HCT116 (cell line): ENCODE measurements at regions not wholly inside any gene's neighbourhood (a gene's known extent, or its start where the extent isn't known, plus 50 kb on each side); places are given as distances from the start of the nearest gene placed in this dataset.

Experiments
- ATAC-seq: fragments of 200-7000 bp; cut with Tn5 transposase; 2 replicates; pipeline ENCODE4 v1.9.1; 2020; ENCODE audit warnings: mild to moderate bottlenecking, moderate library complexity
- BruUV-seq: library from RNA; stranded (reverse); fragments of 400-500 nt; replicated peaks from 2 replicates; lab custom pipeline; 2021; lab: Mats Ljungman, UMichigan
- CTCF ChIA-PET: fragments of 300-600 bp; sonication (Branson Sonifier 250); formaldehyde crosslinking; loops from one replicate; lab custom pipeline; 2021; ENCODE audit warnings: antibody characterized with exemption; lab: Charles Lee
- POLR2A ChIA-PET: fragments of 300-600, 350-600 bp; sonication (Branson Sonifier 250); formaldehyde crosslinking; loops from one replicate; lab custom pipeline; 2021; ENCODE audit warnings: antibody characterized with exemption; lab: Charles Lee
- RAD21 ChIA-PET, 2 experiments: fragments of 300-600 bp; sonication (Branson Sonifier 250); formaldehyde crosslinking; loops; one replicate each; lab custom pipeline; 2023; ENCODE audit warnings: low total read pairs in 2 of 2; ENCODE audit not compliant: uncharacterized antibody in 2 of 2, unreplicated experiment in 2 of 2, low non-redundant PET in 1 of 2; lab: Charles Lee
- DNase-seq: peaks from one replicate; pipeline ENCODE4 v3.0.0-alpha.2; 2010; ENCODE audit warnings: low read depth, low spot score
- H2AFZ ChIP-seq: fragments of 200-600 bp; shearing (Covaris generic), sonication (generic); 2 replicates; pipeline ENCODE4 v1.6.1; 2017; ENCODE audit warnings: low read depth, mixed run types, mixed read lengths, antibody characterized with exemption, low read length; ENCODE audit not compliant: poor library complexity, severe bottlenecking
- H3K27ac ChIP-seq: 2 replicates; pipeline ENCODE4 v1.5.1; 2012; ENCODE audit warnings: low read depth, low read length
- H3K27me3 ChIP-seq: fragments of 200-600 bp; sonication (generic); 2 replicates; pipeline ENCODE4 v1.6.1; 2016; ENCODE audit warnings: mixed run types, low read length, mixed read lengths; ENCODE audit not compliant: insufficient read depth
- H3K36me3 ChIP-seq, 2 experiments: fragments of 200-500 bp in 1 of 2; fragments of 200-600 bp in 1 of 2; sonication (Bioruptor generic) in 1 of 2; sonication (generic) in 1 of 2; 2 replicates each; pipeline versions ENCODE4 v1.5.1 to v1.6.1; 2014 to 2016; ENCODE audit warnings: low read length in 2 of 2, inconsistent platforms in 1 of 2, mixed read lengths in 1 of 2, mixed run types in 1 of 2; ENCODE audit not compliant: insufficient read depth in 2 of 2, control insufficient read depth in 1 of 2
- H3K4me1 ChIP-seq, 2 experiments: fragments of 200-600 bp in 1 of 2; sonication (generic) in 1 of 2; 2 replicates each; pipeline versions ENCODE4 v1.5.1 to v1.6.1; 2012 to 2017; ENCODE audit warnings: low read length in 2 of 2, inconsistent platforms in 1 of 2, mild to moderate bottlenecking in 1 of 2, mixed read lengths in 1 of 2, mixed run types in 1 of 2, moderate library complexity in 1 of 2; ENCODE audit not compliant: insufficient read depth in 2 of 2, control insufficient read depth in 1 of 2
- H3K4me2 ChIP-seq: fragments of 200-600 bp; sonication (generic); 2 replicates; pipeline ENCODE4 v1.6.1; 2017; ENCODE audit warnings: mixed run types, low read length, mixed read lengths
- H3K4me3 ChIP-seq, 2 experiments: fragments of 200-600 bp in 1 of 2; sonication (generic) in 1 of 2; replicated peaks in 1 of 2; 2 replicates each; pipeline ENCODE4 v1.5.1; 2011 to 2016; ENCODE audit warnings: low read length in 2 of 2, control low read depth in 1 of 2, low read depth in 1 of 2, mild to moderate bottlenecking in 1 of 2, mixed read lengths in 1 of 2, mixed run types in 1 of 2
- H3K79me2 ChIP-seq: fragments of 200-600 bp; sonication (generic); 2 replicates; pipeline ENCODE4 v1.6.1; 2017; ENCODE audit warnings: mild to moderate bottlenecking, mixed run types, low read length, moderate library complexity, mixed read lengths; ENCODE audit not compliant: insufficient read depth
- H3K9ac ChIP-seq: fragments of 200-600 bp; sonication (generic); 2 replicates; pipeline ENCODE4 v1.6.1; 2016; ENCODE audit warnings: low read length, mixed read lengths
- H3K9me2 ChIP-seq: fragments of 200-600 bp; sonication (generic), shearing (Covaris generic); 2 replicates; pipeline ENCODE4 v1.6.1; 2017; ENCODE audit warnings: mixed run types, mild to moderate bottlenecking, moderate library complexity; ENCODE audit not compliant: insufficient read depth
- H3K9me3 ChIP-seq, 2 experiments: fragments of 200-500 bp in 1 of 2; fragments of 200-600 bp in 1 of 2; sonication (Bioruptor generic) in 1 of 2; sonication (generic) in 1 of 2; 2 replicates each; pipeline ENCODE4 v1.6.1; 2014 to 2017; ENCODE audit warnings: low read length in 2 of 2, mixed read lengths in 2 of 2, inconsistent platforms in 1 of 2, low read depth in 1 of 2, mild to moderate bottlenecking in 1 of 2, mixed run types in 1 of 2, moderate library complexity in 1 of 2; ENCODE audit not compliant: control insufficient read depth in 1 of 2, insufficient read depth in 1 of 2
- H4K20me1 ChIP-seq: fragments of 200-600 bp; sonication (generic), shearing (Covaris generic); 2 replicates; pipeline ENCODE4 v1.6.1; 2017; ENCODE audit warnings: mixed run types, mild to moderate bottlenecking, moderate library complexity; ENCODE audit not compliant: insufficient read depth
- CBX3 ChIP-seq: IDR thresholded peaks from 2 replicates; pipeline ENCODE4 v1.6.1; 2012; ENCODE audit warnings: low read depth
- FOSL1 ChIP-seq: IDR thresholded peaks from 2 replicates; pipeline ENCODE4 v1.6.1; 2012; ENCODE audit warnings: low read depth
- JUND ChIP-seq: IDR thresholded peaks from 2 replicates; pipeline ENCODE4 v1.6.1; 2012
- POLR2A ChIP-seq: IDR thresholded peaks from 2 replicates; pipeline ENCODE4 v1.7.0; 2011; ENCODE audit warnings: borderline replicate concordance; ENCODE audit not compliant: insufficient read depth, insufficient read length; ENCODE audit errors: extremely low read depth
- POLR2AphosphoS5 ChIP-seq: IDR thresholded peaks from 2 replicates; pipeline ENCODE4 v1.6.1; 2011; ENCODE audit warnings: mild to moderate bottlenecking, low read depth, low read length, moderate library complexity
- RAD21 ChIP-seq: IDR thresholded peaks from 2 replicates; pipeline ENCODE4 v1.6.1; 2012; ENCODE audit warnings: low read depth, mild to moderate bottlenecking
- SIN3A ChIP-seq: IDR thresholded peaks from 2 replicates; pipeline ENCODE4 v1.6.1; 2012; ENCODE audit warnings: low read depth
- SP1 ChIP-seq: IDR thresholded peaks from 2 replicates; pipeline ENCODE4 v1.6.1; 2012; ENCODE audit warnings: low read depth
- SRF ChIP-seq: IDR thresholded peaks from 2 replicates; pipeline ENCODE4 v1.6.1; 2012; ENCODE audit warnings: low read depth
- TCF7L2 ChIP-seq: IDR thresholded peaks from 2 replicates; pipeline ENCODE4 v1.7.0; 2011; ENCODE audit warnings: borderline replicate concordance, inconsistent platforms; ENCODE audit not compliant: insufficient read depth, insufficient read length; ENCODE audit errors: extremely low read depth
- ZFX ChIP-seq: fragments of 450-650 bp; IDR thresholded peaks from 2 replicates; pipeline ENCODE4 v1.6.1; 2017
- intact Hi-C: fragments of 100-400 bp; cut with micrococcal nuclease; formaldehyde crosslinking; loops from 2 replicates; pipeline ENCODE4 v1.10.0; 2022
- TF ChIP-seq, protein P1 (sequence below): IDR thresholded peaks from 2 replicates; pipeline ENCODE4 v1.6.1; 2012; ENCODE audit warnings: low read depth
- TF ChIP-seq, protein P2 (sequence below), 3 experiments: fragments of 200-600 bp in 1 of 3; sonication (generic) in 1 of 3; IDR thresholded peaks in 2 of 3; conservative IDR thresholded peaks in 1 of 3; 2 replicates each; pipeline ENCODE4 v1.5.1; 2012 to 2017; ENCODE audit warnings: low read depth in 2 of 3, low read length in 2 of 3, antibody characterized with exemption in 1 of 3, borderline replicate concordance in 1 of 3, control low read depth in 1 of 3, mild to moderate bottlenecking in 1 of 3, mixed read lengths in 1 of 3, mixed run types in 1 of 3, moderate library complexity in 1 of 3; ENCODE audit not compliant: insufficient read depth in 1 of 3

DNA sequence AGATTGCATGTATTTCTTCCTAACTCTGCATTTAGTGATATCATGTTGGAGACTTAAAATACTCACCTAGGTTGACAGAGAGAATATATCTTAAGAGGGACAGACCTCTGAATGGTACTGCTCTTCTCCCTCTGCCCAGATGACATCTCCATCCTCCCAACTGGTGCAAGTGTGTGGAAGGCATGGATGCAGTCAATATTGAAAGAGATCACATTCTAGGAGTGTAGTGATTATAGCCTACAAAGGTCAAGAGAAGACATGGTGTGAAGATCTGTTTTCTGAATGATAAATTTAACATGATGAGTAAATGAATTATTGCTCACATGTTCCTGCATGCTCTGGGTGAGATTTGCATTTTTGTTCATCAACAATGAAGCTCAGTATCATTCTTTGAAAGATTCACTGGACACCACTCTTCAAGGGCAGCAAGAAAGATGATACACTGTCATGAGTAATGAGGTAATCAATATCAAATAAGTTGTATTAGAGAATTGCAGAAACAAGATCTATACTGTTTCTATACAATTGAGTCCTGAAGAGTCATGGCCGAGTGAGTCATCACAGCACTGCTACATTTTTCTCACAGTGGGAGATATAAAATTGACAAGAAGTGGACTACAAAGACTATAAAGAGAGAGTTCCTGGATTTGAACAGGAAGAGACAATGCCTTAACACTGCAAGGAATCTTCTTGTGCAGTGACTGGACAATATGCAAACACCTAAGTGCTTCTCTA lies 183.3 kb upstream of the KRR1 start:
- Histone ChIP-seq H3K79me2 (peaks cover 3% of the 10 kb centered on the region), H3K4me2 (peak overlapping the region; percentile 40), H3K36me3 (peaks cover 0 to 5% of the 10 kb centered on the region in 2 experiments; a peak in 1 of 4 replicates), H3K4me3 (no peak overlapping the region), H4K20me1 (no peaks in the 10 kb centered on the region), H3K27ac (peak overlapping the region; percentile 100), H2AFZ (no peak overlapping the region), H3K4me1 (peaks cover 60 to 87% of the 10 kb centered on the region in 2 experiments), H3K9me2 (no peaks in the 10 kb centered on the region)
- intact Hi-C loops, result no loop called here
- ATAC-seq (peak; percentile 56), DNase-seq (peak; percentile 53)
- POLR2A ChIA-PET, result no interaction called here
- CTCF ChIA-PET, result no interaction called here
- no TSS peak for BruUV-seq
- TF ChIP-seq CBX3, result no peak; the same call in 1 of the 2 replicates
- no peak for TF ChIP-seq ZFX
- no peak for TF ChIP-seq POLR2A
- 0 out of 2 replicates have a peak, but pooled peaks have one; percentile 13 for TF ChIP-seq RAD21
- TF ChIP-seq FOSL1, result peak; percentile 52; the same call in 1 of the 2 replicates
- peak; percentile 80 for TF ChIP-seq TCF7L2
- TF ChIP-seq SIN3A, result no peak
- TF ChIP-seq POLR2AphosphoS5, result no peak
- peak; percentile 37; the same call in 1 of the 2 replicates for TF ChIP-seq SP1
- TF ChIP-seq JUND, result peak; percentile 54
- TF ChIP-seq, all 23 proteins: peak for 5
- H3K27me3 ChIP-seq, result no peaks in the 10 kb centered on the region
- RAD21 ChIA-PET, result no interaction called here
- H3K9me3 ChIP-seq, result no peaks in the 10 kb centered on the region
- peak overlapping the region; percentile 22; the same call in 1 of the 2 replicates for H3K9ac ChIP-seq

DNA sequence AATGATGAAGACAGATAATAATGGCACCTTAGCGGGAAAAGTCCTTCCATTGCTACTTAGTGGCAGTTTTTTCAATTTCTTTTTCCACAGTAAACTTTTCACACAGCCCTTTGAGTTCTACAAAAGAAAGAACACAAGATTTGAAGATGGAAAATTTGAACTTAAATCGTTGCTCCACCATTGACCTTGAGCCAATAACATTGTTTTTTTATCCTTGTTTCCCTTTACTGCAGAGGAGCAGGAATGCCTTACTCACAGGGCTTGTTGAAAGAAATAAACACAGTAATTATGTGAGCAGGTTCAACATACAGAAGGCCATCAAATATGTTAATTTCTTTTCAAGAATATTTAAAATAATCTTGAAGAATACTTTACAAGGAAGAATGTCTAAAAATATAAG lies 181.5 kb upstream of the KRR1 start:
- H3K9ac ChIP-seq, result no peak overlapping the region
- H3K27ac ChIP-seq, result peak overlapping the region; percentile 26; the same call in 1 of the 2 replicates
- H3K79me2 ChIP-seq, result no peaks in the 10 kb centered on the region; the same call in 1 of the 2 replicates
- no peaks in the 10 kb centered on the region for H3K27me3 ChIP-seq
- H3K9me3 ChIP-seq, result no peaks in the 10 kb centered on the region
- DNase-seq (no peak), ATAC-seq (no peak)
- no peak overlapping the region for H2AFZ ChIP-seq
- TF ChIP-seq SIN3A (no peak), SRF (no peak)
- TF ChIP-seq, protein P1, sequence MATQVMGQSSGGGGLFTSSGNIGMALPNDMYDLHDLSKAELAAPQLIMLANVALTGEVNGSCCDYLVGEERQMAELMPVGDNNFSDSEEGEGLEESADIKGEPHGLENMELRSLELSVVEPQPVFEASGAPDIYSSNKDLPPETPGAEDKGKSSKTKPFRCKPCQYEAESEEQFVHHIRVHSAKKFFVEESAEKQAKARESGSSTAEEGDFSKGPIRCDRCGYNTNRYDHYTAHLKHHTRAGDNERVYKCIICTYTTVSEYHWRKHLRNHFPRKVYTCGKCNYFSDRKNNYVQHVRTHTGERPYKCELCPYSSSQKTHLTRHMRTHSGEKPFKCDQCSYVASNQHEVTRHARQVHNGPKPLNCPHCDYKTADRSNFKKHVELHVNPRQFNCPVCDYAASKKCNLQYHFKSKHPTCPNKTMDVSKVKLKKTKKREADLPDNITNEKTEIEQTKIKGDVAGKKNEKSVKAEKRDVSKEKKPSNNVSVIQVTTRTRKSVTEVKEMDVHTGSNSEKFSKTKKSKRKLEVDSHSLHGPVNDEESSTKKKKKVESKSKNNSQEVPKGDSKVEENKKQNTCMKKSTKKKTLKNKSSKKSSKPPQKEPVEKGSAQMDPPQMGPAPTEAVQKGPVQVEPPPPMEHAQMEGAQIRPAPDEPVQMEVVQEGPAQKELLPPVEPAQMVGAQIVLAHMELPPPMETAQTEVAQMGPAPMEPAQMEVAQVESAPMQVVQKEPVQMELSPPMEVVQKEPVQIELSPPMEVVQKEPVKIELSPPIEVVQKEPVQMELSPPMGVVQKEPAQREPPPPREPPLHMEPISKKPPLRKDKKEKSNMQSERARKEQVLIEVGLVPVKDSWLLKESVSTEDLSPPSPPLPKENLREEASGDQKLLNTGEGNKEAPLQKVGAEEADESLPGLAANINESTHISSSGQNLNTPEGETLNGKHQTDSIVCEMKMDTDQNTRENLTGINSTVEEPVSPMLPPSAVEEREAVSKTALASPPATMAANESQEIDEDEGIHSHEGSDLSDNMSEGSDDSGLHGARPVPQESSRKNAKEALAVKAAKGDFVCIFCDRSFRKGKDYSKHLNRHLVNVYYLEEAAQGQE, result no peak
- TF ChIP-seq, protein P2, sequence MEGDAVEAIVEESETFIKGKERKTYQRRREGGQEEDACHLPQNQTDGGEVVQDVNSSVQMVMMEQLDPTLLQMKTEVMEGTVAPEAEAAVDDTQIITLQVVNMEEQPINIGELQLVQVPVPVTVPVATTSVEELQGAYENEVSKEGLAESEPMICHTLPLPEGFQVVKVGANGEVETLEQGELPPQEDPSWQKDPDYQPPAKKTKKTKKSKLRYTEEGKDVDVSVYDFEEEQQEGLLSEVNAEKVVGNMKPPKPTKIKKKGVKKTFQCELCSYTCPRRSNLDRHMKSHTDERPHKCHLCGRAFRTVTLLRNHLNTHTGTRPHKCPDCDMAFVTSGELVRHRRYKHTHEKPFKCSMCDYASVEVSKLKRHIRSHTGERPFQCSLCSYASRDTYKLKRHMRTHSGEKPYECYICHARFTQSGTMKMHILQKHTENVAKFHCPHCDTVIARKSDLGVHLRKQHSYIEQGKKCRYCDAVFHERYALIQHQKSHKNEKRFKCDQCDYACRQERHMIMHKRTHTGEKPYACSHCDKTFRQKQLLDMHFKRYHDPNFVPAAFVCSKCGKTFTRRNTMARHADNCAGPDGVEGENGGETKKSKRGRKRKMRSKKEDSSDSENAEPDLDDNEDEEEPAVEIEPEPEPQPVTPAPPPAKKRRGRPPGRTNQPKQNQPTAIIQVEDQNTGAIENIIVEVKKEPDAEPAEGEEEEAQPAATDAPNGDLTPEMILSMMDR (IDR thresholded peaks at IDR 0.05 in 2 of 3, conservative IDR thresholded peaks at IDR 0.05 in 1 of 3; ENCODE audit: borderline replicate concordance in 1 of 3, insufficient read depth in 1 of 3, low read depth in 2 of 3, low read length in 2 of 3), result no peak
- TF ChIP-seq, all 23 proteins: peak for 0
- BruUV-seq, result no TSS peak
- Histone ChIP-seq H3K9me2 (no peaks in the 10 kb centered on the region), H4K20me1 (no peaks in the 10 kb centered on the region), H3K36me3 (peaks cover 2 to 5% of the 10 kb centered on the region in 2 experiments; a peak in 2 of 4 replicates), H3K4me1 (peaks cover 43 to 69% of the 10 kb centered on the region in 2 experiments), H3K4me2 (no peak overlapping the region), H3K4me3 (no peak overlapping the region)
- RAD21 ChIA-PET, result no interaction called here
- POLR2A ChIA-PET, result no interaction called here
- intact Hi-C loops, result no loop called here
- CTCF ChIA-PET, result no interaction called here
